GM06990 (cell line): ENCODE measurements at regions not wholly inside any gene's neighbourhood (a gene's known extent, or its start where the extent isn't known, plus 50 kb on each side); places are given as distances from the start of the nearest gene placed in this dataset.

Source experiments
- DNase-seq: peaks from one replicate; pipeline ENCODE4 v3.0.0-alpha.2; 2011; ENCODE audit not compliant: insufficient read length; ENCODE audit errors: extremely low read depth
- H3K27me3 ChIP-seq: replicated peaks from 2 replicates; pipeline ENCODE4 v1.6.0; 2011; ENCODE audit warnings: low read length; ENCODE audit not compliant: control insufficient read depth, insufficient read depth
- H3K36me3 ChIP-seq: 2 replicates; pipeline ENCODE4 v1.5.1; 2011; ENCODE audit warnings: low read length; ENCODE audit not compliant: control insufficient read depth, insufficient read depth
- H3K4me3 ChIP-seq: replicated peaks from 2 replicates; pipeline ENCODE4 v1.5.1; 2011; ENCODE audit warnings: low read depth, mild to moderate bottlenecking, control low read depth, low read length
- CTCF ChIP-seq: IDR thresholded peaks from 2 replicates; pipeline ENCODE4 v1.5.1; 2011; ENCODE audit warnings: low read length, control low read depth, mild to moderate bottlenecking, inconsistent platforms; ENCODE audit not compliant: insufficient read depth, poor library complexity, severe bottlenecking

GRCh38 chr11:56916162-56916561 is 72.6 kb upstream of the OR5AK2 start:
- Histone ChIP-seq H3K4me3 (no peak overlapping the region), H3K27me3 (no peaks in the 10 kb centered on the region), H3K36me3 (no peaks in the 10 kb centered on the region)
- TF ChIP-seq CTCF: no peak
- DNase-seq: no peak

- H3K4me3 ChIP-seq: no peak overlapping the region
- H3K27me3 ChIP-seq: no peaks in the 10 kb centered on the region
- DNase-seq: no peak
- H3K36me3 ChIP-seq: no peaks in the 10 kb centered on the region
- TF ChIP-seq CTCF: no peak
These were observed 77.4 kb upstream of the OR5AK2 start for GRCh38 chr11:56911312-56911711.

GRCh38 chr11:56910785-56911184 is 77.9 kb upstream of the OR5AK2 start:
- no peaks in the 10 kb centered on the region for H3K27me3 ChIP-seq
- no peak overlapping the region for H3K4me3 ChIP-seq
- no peaks in the 10 kb centered on the region for H3K36me3 ChIP-seq
- TF ChIP-seq CTCF: no peak
- DNase-seq: no peak

- no peak for DNase-seq
- H3K27me3 ChIP-seq: no peaks in the 10 kb centered on the region
- H3K4me3 ChIP-seq: no peak overlapping the region
- H3K36me3 ChIP-seq: no peaks in the 10 kb centered on the region
- TF ChIP-seq CTCF: no peak
These were observed 78.5 kb upstream of the OR5AK2 start for GRCh38 chr11:56910046-56910773.

GRCh38 chr11:56909563-56909962 is 79.2 kb upstream of the OR5AK2 start:
- no peak overlapping the region for H3K4me3 ChIP-seq
- H3K36me3 ChIP-seq: no peaks in the 10 kb centered on the region
- TF ChIP-seq CTCF: no peak
- H3K27me3 ChIP-seq: no peaks in the 10 kb centered on the region
- no peak for DNase-seq

GRCh38 chr11:56909080-56909479 is 79.6 kb upstream of the OR5AK2 start:
- TF ChIP-seq CTCF: no peak
- Histone ChIP-seq H3K4me3 (no peak overlapping the region), H3K36me3 (no peaks in the 10 kb centered on the region), H3K27me3 (no peaks in the 10 kb centered on the region)
- no peak for DNase-seq
